SKM-1 (cell line): ENCODE measurements at regions not wholly inside any gene's neighbourhood (a gene's known extent, or its start where the extent isn't known, plus 50 kb on each side); places are given as distances from the start of the nearest gene placed in this dataset.
"Not testable (repeated sequence)": the region's sequence is repeated elsewhere in the genome, so short reads cannot be mapped to it uniquely, and the experiment has no call there.

Source experiments
- DNase-seq: peaks from one replicate; lab custom pipeline; 2025; ENCODE audit not compliant: unreplicated experiment; lab: John Stamatoyannopoulos, UW

- no peak for DNase-seq
These were observed 156.5 kb upstream of the SGCD start for GRCh38 chr5:156170351-156170961.

GRCh38 chr5:156174225-156174624, 152.7 kb upstream of the SGCD start:
- no peak for DNase-seq

DNA sequence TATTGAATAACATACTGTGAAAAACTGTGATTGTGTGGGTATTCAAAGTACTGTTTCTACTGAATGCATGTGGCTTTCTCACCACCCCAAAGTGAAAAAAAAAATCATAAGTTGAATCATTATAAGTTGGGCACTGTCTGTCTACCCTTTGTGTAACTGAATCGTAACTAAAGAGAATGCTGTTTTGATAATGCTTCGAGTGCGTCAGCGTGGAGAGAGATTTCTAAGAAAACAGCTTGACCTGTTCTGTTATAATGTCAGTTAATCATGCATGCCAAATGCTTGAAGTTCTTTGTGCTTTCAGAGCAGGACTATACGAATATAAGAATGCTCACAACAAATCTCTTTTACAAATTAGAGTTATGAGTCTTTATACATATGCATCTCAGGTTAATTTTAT, 148.8 kb upstream of the SGCD start:
- DNase-seq: no peak

- DNase-seq: no peak
These were observed 145.3 kb upstream of the SGCD start for GRCh38 chr5:156181656-156182055.

DNA sequence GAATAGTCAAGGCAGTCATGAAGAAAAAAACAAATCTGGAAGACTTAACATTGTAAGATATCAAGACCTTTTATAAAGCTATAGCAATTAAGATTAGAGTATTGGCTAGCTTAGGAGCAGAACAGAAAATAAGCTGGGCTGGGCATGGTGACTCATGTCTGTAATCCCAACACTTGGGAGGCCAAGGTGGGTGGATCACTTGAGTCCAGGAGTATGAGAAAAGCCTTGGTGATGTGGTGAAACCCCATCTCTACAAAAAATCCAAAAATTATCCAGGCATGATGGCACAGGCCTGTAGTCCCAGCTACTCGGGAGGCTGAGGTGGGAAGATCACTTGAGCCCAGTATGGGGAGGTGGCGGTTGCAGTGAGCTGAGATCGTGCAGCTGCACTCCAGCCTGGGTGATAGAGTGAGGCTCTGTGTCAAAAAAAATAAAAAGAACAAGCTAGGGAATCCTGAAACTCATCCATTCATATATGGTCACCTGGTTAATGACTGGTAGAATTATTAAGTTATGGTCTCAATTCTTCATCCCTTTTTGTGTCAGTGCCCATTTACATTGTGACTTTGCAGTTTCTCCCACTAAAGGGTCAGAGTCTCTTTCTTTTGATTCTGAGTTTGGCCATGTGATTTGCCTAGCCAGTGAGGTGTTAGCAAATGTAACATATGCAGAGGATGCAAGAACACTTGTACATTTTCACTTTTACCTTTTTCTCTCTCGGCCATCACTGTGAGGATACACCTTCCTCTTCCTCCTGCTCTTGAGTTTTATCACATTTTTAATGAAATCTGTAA, 144.6 kb upstream of the SGCD start:
- DNase-seq: no peak

DNA sequence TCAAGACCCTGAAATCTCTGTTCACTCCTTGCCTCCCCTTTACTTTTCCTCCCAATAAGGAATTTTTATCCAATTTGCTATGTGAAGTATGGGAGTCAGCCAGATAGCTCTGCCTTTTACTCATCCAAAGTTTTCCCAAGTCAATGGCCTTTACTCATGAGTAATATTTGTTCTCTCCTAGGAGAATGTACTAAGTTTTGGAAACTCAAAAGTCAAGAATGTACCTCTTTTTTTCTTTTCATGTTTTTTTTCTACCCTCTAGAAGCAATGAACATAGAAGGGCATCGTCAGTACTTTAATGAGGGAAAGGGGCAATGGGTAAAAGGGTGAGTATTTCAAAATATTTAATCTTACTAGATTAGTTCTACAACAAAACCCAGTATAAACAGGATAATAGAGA, 140.2 kb upstream of the SGCD start:
- no peak for DNase-seq

GRCh38 chr5:156188016-156188415, 138.9 kb upstream of the SGCD start:
- no peak for DNase-seq

DNA sequence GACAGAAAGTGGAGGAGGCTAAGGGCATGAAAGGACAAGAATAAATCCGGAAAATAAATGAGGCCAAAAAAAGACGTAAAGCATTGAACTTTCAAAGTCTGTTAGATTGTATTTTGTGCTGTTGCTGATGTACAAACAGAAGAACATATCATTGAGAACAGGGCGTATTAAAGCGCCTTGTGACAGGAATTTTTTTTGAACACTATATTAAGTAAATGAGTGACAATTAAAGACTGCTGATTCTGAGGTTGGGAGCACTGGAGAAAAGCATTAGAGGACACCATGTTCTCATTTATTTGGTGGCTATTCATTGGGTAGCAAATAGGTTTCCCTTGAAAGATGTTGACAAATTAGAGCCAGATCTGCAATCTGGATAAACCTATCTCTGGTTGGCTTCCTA, 137.3 kb upstream of the SGCD start:
- no peak for DNase-seq

GRCh38 chr5:156191547-156191946, 135.4 kb upstream of the SGCD start:
- no peak for DNase-seq

GRCh38 chr5:156197042-156197635, 129.8 kb upstream of the SGCD start:
- DNase-seq: no peak

DNA sequence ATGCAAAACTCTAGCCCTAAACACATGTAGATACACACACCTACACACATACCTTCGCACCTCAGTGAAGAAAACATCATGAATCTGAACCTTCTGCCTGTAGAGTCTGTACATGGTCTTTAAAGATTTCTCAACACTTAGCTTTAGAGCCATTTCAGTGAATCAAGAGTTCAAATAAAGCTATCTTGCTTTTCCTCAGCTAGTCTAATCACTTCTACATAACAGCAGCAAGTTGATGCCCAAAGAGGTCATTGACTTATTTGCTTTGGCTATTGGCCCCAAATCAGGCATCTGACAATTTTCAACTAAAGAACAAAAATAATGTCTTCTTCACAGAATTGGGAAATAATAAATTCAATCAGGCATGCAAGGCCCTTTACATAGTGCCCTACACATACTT, 127.9 kb upstream of the SGCD start:
- DNase-seq: no peak

GRCh38 chr5:156200938-156201787, 125.8 kb upstream of the SGCD start:
- no peak for DNase-seq

- no peak for DNase-seq
These were observed 125.1 kb upstream of the SGCD start for GRCh38 chr5:156201788-156202403.

GRCh38 chr5:156208271-156208670, 118.7 kb upstream of the SGCD start:
- DNase-seq: no peak

- DNase-seq: no peak
These were observed 108.4 kb upstream of the SGCD start for GRCh38 chr5:156218367-156219158.

DNA sequence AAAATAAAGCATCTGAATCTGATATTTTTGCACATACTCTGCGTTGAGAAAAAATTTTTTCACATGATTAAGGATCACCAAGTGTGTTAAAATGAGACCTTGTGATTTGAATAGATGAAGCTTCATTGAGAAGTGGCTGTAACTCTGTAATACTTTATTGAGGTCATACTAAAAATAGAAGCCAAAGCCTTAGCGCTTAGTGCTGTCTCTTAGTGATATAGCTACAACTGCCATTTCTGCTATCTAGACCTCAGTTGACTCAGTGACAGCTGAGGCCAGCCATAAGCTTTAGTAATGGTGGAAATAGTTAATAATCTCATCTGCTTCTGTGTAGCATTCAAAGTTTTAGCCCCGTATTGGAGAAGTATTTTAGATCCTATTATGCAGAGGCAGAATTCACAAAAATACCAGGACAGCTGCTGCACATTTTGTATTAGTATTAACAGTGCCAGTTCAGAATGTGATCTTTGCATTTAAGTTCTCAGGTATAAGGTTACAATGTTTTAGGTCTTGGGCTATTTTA, 107.4 kb upstream of the SGCD start:
- DNase-seq: no peak

DNA sequence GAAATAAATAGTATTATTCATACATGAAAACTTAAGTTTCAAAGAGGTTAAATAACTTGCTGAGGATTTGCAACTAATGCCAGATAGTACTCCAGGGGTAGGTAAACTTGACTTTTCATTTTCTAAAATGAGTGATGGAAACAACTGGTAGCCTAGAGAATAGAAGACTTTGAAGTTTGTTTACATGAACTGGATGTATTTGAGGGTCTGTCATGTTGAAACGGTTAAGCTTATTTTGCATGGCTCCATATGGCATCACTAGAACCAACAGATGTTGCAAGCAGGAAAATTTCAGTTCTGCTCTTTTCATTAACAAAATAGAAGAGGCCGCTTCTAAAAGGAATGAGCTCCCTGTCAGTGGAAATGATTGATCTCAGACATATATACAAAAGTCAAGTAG, 105.1 kb upstream of the SGCD start:
- no peak for DNase-seq

GRCh38 chr5:156223547-156223946, 103.4 kb upstream of the SGCD start:
- DNase-seq: no peak

GRCh38 chr5:156226485-156226884, 100.5 kb upstream of the SGCD start:
- not testable (repeated sequence) for DNase-seq

- DNase-seq: no peak
These were observed 96.1 kb upstream of the SGCD start for GRCh38 chr5:156230887-156231286.
